IMR-90 (cell line): ENCODE measurements at regions not wholly inside any gene's neighbourhood (a gene's known extent, or its start where the extent isn't known, plus 50 kb on each side); places are given as distances from the start of the nearest gene placed in this dataset.

Source experiments
- ATAC-seq: fragments of 200-7000 bp; cut with Tn5 transposase; 2 replicates; pipeline ENCODE4 v1.9.1; 2020; ENCODE audit warnings: low read depth, mild to moderate bottlenecking, moderate library complexity
- BruUV-seq: library from RNA; stranded (reverse); fragments of 400-500 nt; replicated peaks from 2 replicates; lab custom pipeline; 2021; lab: Mats Ljungman, UMichigan
- CTCF ChIA-PET: fragments of 300-600 bp; formaldehyde crosslinking; extraction: SDS; loops from one replicate; lab custom pipeline; 2021; ENCODE audit warnings: antibody characterized with exemption; lab: Yijun Ruan, JAX
- POLR2A ChIA-PET: fragments of 300-600 bp; sonication (Branson Sonifier 250); formaldehyde crosslinking; loops from one replicate; lab custom pipeline; 2022; ENCODE audit warnings: antibody characterized with exemption; ENCODE audit not compliant: unreplicated experiment; lab: Charles Lee
- DNase-seq: peaks from one replicate; pipeline ENCODE4 v3.0.0; 2013
- H2AFZ ChIP-seq: replicated peaks from 2 replicates; pipeline ENCODE3; 2013; ENCODE audit warnings: low read length, mild to moderate bottlenecking; ENCODE audit not compliant: poor library complexity
- H2AK5ac ChIP-seq: 2 replicates; pipeline ENCODE4 v1.6.1; 2013; ENCODE audit warnings: low read depth, low read length, inconsistent platforms
- H2AK9ac ChIP-seq: replicated peaks from 2 replicates; pipeline ENCODE3; 2013; ENCODE audit warnings: mild to moderate bottlenecking, low read depth, low read length, moderate library complexity; ENCODE audit not compliant: poor library complexity
- H2BK120ac ChIP-seq: 2 replicates; pipeline ENCODE4 v1.6.1; 2013; ENCODE audit warnings: low read depth, low read length, inconsistent platforms
- H2BK15ac ChIP-seq: 3 replicates; pipeline ENCODE4 v1.6.1; 2013; ENCODE audit warnings: low read depth, low read length, inconsistent platforms
- H2BK20ac ChIP-seq: 2 replicates; pipeline ENCODE4 v1.6.1; 2013; ENCODE audit warnings: low read depth, mild to moderate bottlenecking, inconsistent platforms, low read length, moderate library complexity
- H2BK5ac ChIP-seq: 2 replicates; pipeline ENCODE4 v1.6.1; 2013; ENCODE audit warnings: mild to moderate bottlenecking, low read depth, low read length, inconsistent platforms; ENCODE audit not compliant: poor library complexity, severe bottlenecking
- H3K14ac ChIP-seq: replicated peaks from 2 replicates; pipeline ENCODE4 v1.6.1; 2013; ENCODE audit warnings: low read depth, low read length, inconsistent platforms
- H3K18ac ChIP-seq: 2 replicates; pipeline ENCODE4 v1.6.1; 2013; ENCODE audit warnings: low read depth, low read length, control low read depth
- H3K23ac ChIP-seq: 2 replicates; pipeline ENCODE4 v1.6.1; 2013; ENCODE audit warnings: low read depth, low read length, inconsistent platforms
- H3K27ac ChIP-seq: 2 replicates; pipeline ENCODE4 v1.5.1; 2013; ENCODE audit warnings: mild to moderate bottlenecking, control low read depth, low read length; ENCODE audit not compliant: insufficient read depth
- H3K27me3 ChIP-seq: 2 replicates; pipeline ENCODE4 v1.6.1; 2013; ENCODE audit warnings: low read length; ENCODE audit not compliant: control insufficient read depth, insufficient read depth
- H3K36me3 ChIP-seq: 2 replicates; pipeline ENCODE4 v1.6.1; 2013; ENCODE audit warnings: low read length, mixed read lengths; ENCODE audit not compliant: control insufficient read depth, insufficient read depth
- H3K4ac ChIP-seq: 2 replicates; pipeline ENCODE4 v1.6.1; 2013; ENCODE audit warnings: low read depth, low read length, inconsistent platforms
- H3K4me1 ChIP-seq: 2 replicates; pipeline ENCODE4 v1.6.1; 2013; ENCODE audit warnings: low read length, mixed read lengths; ENCODE audit not compliant: control insufficient read depth, insufficient read depth
- H3K4me2 ChIP-seq: 2 replicates; pipeline ENCODE4 v1.6.1; 2013; ENCODE audit warnings: low read depth, mild to moderate bottlenecking, control low read depth, low read length, moderate library complexity
- H3K4me3 ChIP-seq: 2 replicates; pipeline ENCODE4 v1.5.1; 2013; ENCODE audit warnings: low read depth, mild to moderate bottlenecking, control low read depth, low read length, moderate library complexity; ENCODE audit not compliant: insufficient read depth
- H3K56ac ChIP-seq: 2 replicates; pipeline ENCODE4 v1.6.1; 2013; ENCODE audit warnings: low read length, inconsistent platforms; ENCODE audit not compliant: insufficient read depth; ENCODE audit errors: extremely low read depth
- H3K79me1 ChIP-seq, 2 experiments: 2 replicates each; pipeline ENCODE4 v1.6.1; 2013; ENCODE audit warnings: low read length in 2 of 2, inconsistent platforms in 1 of 2, low read depth in 1 of 2
- H3K9ac ChIP-seq: 2 replicates; pipeline ENCODE4 v1.6.1; 2013; ENCODE audit warnings: low read depth, low read length, control low read depth
- H3K9me1 ChIP-seq: 2 replicates; pipeline ENCODE4 v1.6.1; 2013; ENCODE audit warnings: low read length, inconsistent platforms; ENCODE audit not compliant: insufficient read depth
- H3K9me3 ChIP-seq: 2 replicates; pipeline ENCODE4 v1.6.1; 2013; ENCODE audit warnings: low read length; ENCODE audit not compliant: control insufficient read depth, insufficient read depth
- H4K20me1 ChIP-seq: 2 replicates; pipeline ENCODE4 v1.6.1; 2013; ENCODE audit warnings: low read length, inconsistent platforms; ENCODE audit not compliant: insufficient read depth
- H4K5ac ChIP-seq: 2 replicates; pipeline ENCODE4 v1.6.1; 2013; ENCODE audit warnings: mild to moderate bottlenecking, low read depth, low read length, control low read depth
- H4K8ac ChIP-seq, 2 experiments: 2 replicates each; pipeline ENCODE4 v1.6.1; 2013; ENCODE audit warnings: low read depth in 2 of 2, low read length in 2 of 2, control low read depth in 1 of 2, inconsistent platforms in 1 of 2
- H4K91ac ChIP-seq: 2 replicates; pipeline ENCODE4 v1.6.1; 2013; ENCODE audit warnings: low read depth, low read length, inconsistent platforms; ENCODE audit not compliant: insufficient read depth
- BHLHE40 ChIP-seq: fragments of 150-350 bp; IDR thresholded peaks from 2 replicates; pipeline ENCODE4 v1.6.1; 2016; ENCODE audit warnings: mild to moderate bottlenecking, low read depth, low read length
- CEBPB ChIP-seq: IDR thresholded peaks from 2 replicates; pipeline ENCODE4 v1.6.1; 2012; ENCODE audit warnings: low read depth, low read length, improper control_type of control experiment
- MAZ ChIP-seq: IDR thresholded peaks from 2 replicates; pipeline ENCODE4 v1.6.1; 2012; ENCODE audit warnings: low read depth, mild to moderate bottlenecking, low read length, improper control_type of control experiment, moderate library complexity, borderline replicate concordance
- MXI1 ChIP-seq: IDR thresholded peaks from 2 replicates; pipeline ENCODE4 v1.6.1; 2012; ENCODE audit warnings: low read depth, mild to moderate bottlenecking, low read length, moderate library complexity, borderline replicate concordance
- NFE2L2 ChIP-seq: fragments of 150-350 bp; IDR thresholded peaks from 2 replicates; pipeline ENCODE4 v1.6.1; 2016; ENCODE audit warnings: low read depth, mild to moderate bottlenecking, low read length
- POLR2A ChIP-seq: IDR thresholded peaks from 2 replicates; pipeline ENCODE4 v1.6.1; 2012; ENCODE audit warnings: mild to moderate bottlenecking, low read depth, low read length
- RCOR1 ChIP-seq: IDR thresholded peaks from 2 replicates; pipeline ENCODE4 v1.6.1; 2012; ENCODE audit warnings: mild to moderate bottlenecking, low read length, improper control_type of control experiment; ENCODE audit not compliant: insufficient replicate concordance
- RFX5 ChIP-seq: IDR thresholded peaks from 2 replicates; pipeline ENCODE4 v1.8.0; 2012; ENCODE audit warnings: low read depth, mild to moderate bottlenecking, low read length, moderate library complexity
- WGBS, 2 experiments: methylation state at CpG; one replicate each; pipeline versions ENCODE4 v1.1.5 to v1.1.7; 2013; ENCODE audit warnings: missing lambda C conversion rate in 2 of 2; ENCODE audit not compliant: insufficient read length in 1 of 2; ENCODE audit errors: extremely low coverage in 2 of 2; 5-methylcytosine and 5-hydroxymethylcytosine counted together
- dilution Hi-C: fragments of 300-500 bp; cut with HindIII; formaldehyde crosslinking; loops from one replicate; pipeline ENCODE4 v1.14.3; 2018; ENCODE audit warnings: low sequenced_read_pairs; ENCODE audit not compliant: unreplicated experiment
- in situ Hi-C: fragments of 300-500 bp; cut with MboI; formaldehyde crosslinking; loops from 3 replicates; pipeline ENCODE4 v1.14.3; 2019; ENCODE audit warnings: low sequenced_read_pairs, inconsistent platforms, mixed read lengths
- intact Hi-C: fragments of 100-400 bp; cut with micrococcal nuclease; formaldehyde crosslinking; loops from 2 replicates; pipeline ENCODE4 v1.10.0; 2022
- TF ChIP-seq, protein P1 (sequence below): conservative IDR thresholded peaks from 2 replicates; pipeline ENCODE4 v1.5.1; 2012; ENCODE audit warnings: mild to moderate bottlenecking, low read depth, low read length, improper control_type of control experiment
- TF ChIP-seq, protein P2 (sequence below): fragments of 150-350 bp; IDR thresholded peaks from 2 replicates; pipeline ENCODE4 v1.6.1; 2016; ENCODE audit warnings: low read depth, mild to moderate bottlenecking, low read length, moderate library complexity, borderline replicate concordance

DNA sequence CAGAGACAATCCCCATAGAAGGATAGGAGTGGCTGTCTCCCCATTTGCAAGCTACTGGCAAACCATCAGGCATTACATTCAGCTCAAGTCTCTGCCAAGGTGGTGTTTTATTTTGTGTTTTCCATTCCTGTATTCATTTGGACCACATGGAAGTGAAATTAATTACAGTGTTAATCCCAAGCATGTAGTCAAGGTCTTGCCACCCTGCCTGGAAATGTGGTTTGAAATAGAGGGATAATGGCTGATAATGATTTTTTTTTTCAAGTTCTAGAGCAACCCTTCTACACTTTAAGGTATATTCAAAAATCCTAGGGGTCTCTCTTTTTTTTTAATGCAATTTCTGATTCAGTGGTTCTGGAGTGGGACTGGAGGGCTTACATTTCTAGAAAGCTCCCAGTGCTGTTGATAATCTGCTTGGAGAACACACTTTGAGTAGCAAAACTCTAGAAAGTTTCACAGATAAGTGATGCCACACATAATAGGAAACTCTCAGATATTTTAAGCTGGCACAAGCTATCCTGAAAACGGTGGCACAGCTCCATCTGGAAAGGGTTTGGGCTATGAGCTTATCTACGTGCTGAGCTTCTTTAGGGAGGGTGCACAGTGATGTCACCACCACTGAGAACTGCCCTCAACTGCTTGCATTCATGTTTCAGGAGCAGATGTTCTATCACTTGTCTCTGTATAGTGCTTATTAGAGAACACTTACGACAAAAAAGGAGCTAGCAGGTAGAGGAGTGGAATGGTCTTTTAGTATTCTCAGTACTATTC, 140.1 kb upstream of the IL12A start (continued):
- no peak for TF ChIP-seq MXI1

DNA sequence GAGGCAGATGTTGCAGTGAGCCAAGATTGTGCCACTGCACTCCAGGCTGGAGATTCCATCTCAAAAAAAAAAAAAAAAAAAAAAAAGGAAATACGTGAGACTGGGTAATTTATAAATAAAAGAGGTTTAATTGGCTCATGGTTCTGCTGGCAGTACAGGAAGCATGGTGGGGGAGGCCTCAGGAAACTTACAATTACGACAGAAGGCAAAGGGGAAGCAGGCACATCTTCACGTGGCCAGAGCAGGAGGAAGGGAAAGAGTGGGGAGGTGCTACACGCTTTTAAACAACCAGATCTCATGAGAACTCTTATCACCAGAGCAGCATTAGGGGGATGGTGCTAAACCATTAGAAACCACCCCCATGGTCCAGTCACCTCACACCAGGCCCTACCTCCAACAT, 138.2 kb upstream of the IL12A start:
- Histone ChIP-seq H3K4me2 (no peak overlapping the region), H3K27me3 (no peaks in the 10 kb centered on the region), H4K91ac (no peak overlapping the region), H2AK5ac (no peak overlapping the region), H3K36me3 (no peaks in the 10 kb centered on the region), H3K79me1 (peaks cover 27 to 63% of the 10 kb centered on the region in 2 experiments), H4K5ac (no peak overlapping the region), H3K4me1 (peaks cover 8% of the 10 kb centered on the region), H3K14ac (no peak overlapping the region), H3K18ac (no peak overlapping the region), H2BK5ac (no peak overlapping the region), H4K8ac (no peak overlapping the region), H2BK120ac (no peak overlapping the region), H2AK9ac (no peak overlapping the region), H3K9me3 (no peaks in the 10 kb centered on the region), H3K9me1 (peaks cover 9% of the 10 kb centered on the region; the same call in 1 of the 2 replicates), H2BK15ac (no peak overlapping the region), H2BK20ac (no peak overlapping the region), H3K9ac (no peak overlapping the region), H3K56ac (no peak overlapping the region), H2AFZ (no peak overlapping the region), H3K27ac (no peak overlapping the region), H3K4me3 (no peak overlapping the region), H3K4ac (no peak overlapping the region), H4K20me1 (peaks cover 5% of the 10 kb centered on the region), H3K23ac (no peak overlapping the region)
- WGBS, 2 experiments, result no CpG with 5 or more reads among the region's 4 CpGs
- intact Hi-C loops (no loop called here), dilution Hi-C loops (no loop called here), in situ Hi-C loops (no loop called here)
- ChIA-PET CTCF (interaction anchor here (0.6 to 3.3 kb wide), 3 partner anchors 9 to 264 kb away, joined by 3 to 14 read pairs (median 4); no protein-coding TSS in a partner anchor), POLR2A (no interaction called here)
- no TSS peak for BruUV-seq
- ATAC-seq, result no peak
- TF ChIP-seq BHLHE40 (no peak), MAZ (no peak), POLR2A (no peak), MXI1 (no peak), RCOR1 (no peak), NFE2L2 (no peak), CEBPB (no peak), RFX5 (no peak)
- TF ChIP-seq, protein P1, sequence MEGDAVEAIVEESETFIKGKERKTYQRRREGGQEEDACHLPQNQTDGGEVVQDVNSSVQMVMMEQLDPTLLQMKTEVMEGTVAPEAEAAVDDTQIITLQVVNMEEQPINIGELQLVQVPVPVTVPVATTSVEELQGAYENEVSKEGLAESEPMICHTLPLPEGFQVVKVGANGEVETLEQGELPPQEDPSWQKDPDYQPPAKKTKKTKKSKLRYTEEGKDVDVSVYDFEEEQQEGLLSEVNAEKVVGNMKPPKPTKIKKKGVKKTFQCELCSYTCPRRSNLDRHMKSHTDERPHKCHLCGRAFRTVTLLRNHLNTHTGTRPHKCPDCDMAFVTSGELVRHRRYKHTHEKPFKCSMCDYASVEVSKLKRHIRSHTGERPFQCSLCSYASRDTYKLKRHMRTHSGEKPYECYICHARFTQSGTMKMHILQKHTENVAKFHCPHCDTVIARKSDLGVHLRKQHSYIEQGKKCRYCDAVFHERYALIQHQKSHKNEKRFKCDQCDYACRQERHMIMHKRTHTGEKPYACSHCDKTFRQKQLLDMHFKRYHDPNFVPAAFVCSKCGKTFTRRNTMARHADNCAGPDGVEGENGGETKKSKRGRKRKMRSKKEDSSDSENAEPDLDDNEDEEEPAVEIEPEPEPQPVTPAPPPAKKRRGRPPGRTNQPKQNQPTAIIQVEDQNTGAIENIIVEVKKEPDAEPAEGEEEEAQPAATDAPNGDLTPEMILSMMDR, result no peak
- TF ChIP-seq, protein P2, sequence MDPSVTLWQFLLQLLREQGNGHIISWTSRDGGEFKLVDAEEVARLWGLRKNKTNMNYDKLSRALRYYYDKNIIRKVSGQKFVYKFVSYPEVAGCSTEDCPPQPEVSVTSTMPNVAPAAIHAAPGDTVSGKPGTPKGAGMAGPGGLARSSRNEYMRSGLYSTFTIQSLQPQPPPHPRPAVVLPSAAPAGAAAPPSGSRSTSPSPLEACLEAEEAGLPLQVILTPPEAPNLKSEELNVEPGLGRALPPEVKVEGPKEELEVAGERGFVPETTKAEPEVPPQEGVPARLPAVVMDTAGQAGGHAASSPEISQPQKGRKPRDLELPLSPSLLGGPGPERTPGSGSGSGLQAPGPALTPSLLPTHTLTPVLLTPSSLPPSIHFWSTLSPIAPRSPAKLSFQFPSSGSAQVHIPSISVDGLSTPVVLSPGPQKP, result no peak
- no peak for DNase-seq
